ENCODE measurements at regions not wholly inside any gene's neighbourhood (a gene's known extent, or its start where the extent isn't known, plus 50 kb on each side); places are given as distances from the start of the nearest gene placed in this dataset.

- no peaks in the 10 kb centered on the region for H3K9me3 Mint-ChIP-seq (ENCODE audit: unreplicated experiment)
- peak; percentile 18 for DNase-seq (ENCODE audit: low spot score)
- no peak overlapping the region for H3K27ac Mint-ChIP-seq (ENCODE audit: unreplicated experiment)
These were observed 59.8 kb upstream of the DEK start for GRCh38 chr6:18323935-18324705.

GRCh38 chr6:18317850-18318249 is 53.5 kb upstream of the DEK start:
- H3K4me3 Mint-ChIP-seq (ENCODE audit: unreplicated experiment): no peak overlapping the region
- no peak for DNase-seq (ENCODE audit: low spot score)
- TF ChIP-seq CTCF (IDR thresholded peaks at IDR 0.05; ENCODE audit: unreplicated experiment): no peak
- peaks cover 1% of the 10 kb centered on the region for H3K27me3 Mint-ChIP-seq (ENCODE audit: unreplicated experiment)
- no peaks in the 10 kb centered on the region for H3K36me3 Mint-ChIP-seq (ENCODE audit: low read depth, unreplicated experiment)
- H3K9me3 Mint-ChIP-seq (ENCODE audit: unreplicated experiment): no peaks in the 10 kb centered on the region
- no peak overlapping the region for H3K27ac Mint-ChIP-seq (ENCODE audit: unreplicated experiment)
- H3K4me1 Mint-ChIP-seq (ENCODE audit: unreplicated experiment): peaks cover 5% of the 10 kb centered on the region

More at GRCh38 chr6:18323935-18324705, 59.8 kb upstream of the DEK start:
- Mint-ChIP-seq H3K4me1 (ENCODE audit: unreplicated experiment) (peaks cover 8% of the 10 kb centered on the region), H3K27me3 (ENCODE audit: unreplicated experiment) (peaks cover 4% of the 10 kb centered on the region), H3K4me3 (ENCODE audit: unreplicated experiment) (no peak overlapping the region), H3K36me3 (ENCODE audit: low read depth, unreplicated experiment) (no peaks in the 10 kb centered on the region)
- peak; percentile 76 for TF ChIP-seq CTCF (IDR thresholded peaks at IDR 0.05; ENCODE audit: unreplicated experiment)

GRCh38 chr6:18314317-18314997 is 50.1 kb upstream of the DEK start:
- H3K4me3 Mint-ChIP-seq (ENCODE audit: unreplicated experiment): no peak overlapping the region
- H3K27me3 Mint-ChIP-seq (ENCODE audit: unreplicated experiment): peaks cover 1% of the 10 kb centered on the region
- no peaks in the 10 kb centered on the region for H3K9me3 Mint-ChIP-seq (ENCODE audit: unreplicated experiment)
- H3K4me1 Mint-ChIP-seq (ENCODE audit: unreplicated experiment): peaks cover 5% of the 10 kb centered on the region
- DNase-seq (ENCODE audit: low spot score): no peak
- H3K36me3 Mint-ChIP-seq (ENCODE audit: low read depth, unreplicated experiment): peaks cover 1% of the 10 kb centered on the region
- no peak overlapping the region for H3K27ac Mint-ChIP-seq (ENCODE audit: unreplicated experiment)
- no peak for TF ChIP-seq CTCF (IDR thresholded peaks at IDR 0.05; ENCODE audit: unreplicated experiment)

Measured in endothelial cell (in vitro differentiated cells).